Neutrophil (primary cell): ENCODE measurements at regions not wholly inside any gene's neighbourhood (a gene's known extent, or its start where the extent isn't known, plus 50 kb on each side); places are given as distances from the start of the nearest gene placed in this dataset.

Experiments used
- H3K27ac ChIP-seq: fragments of 200-600 bp; sonication (generic); 2 replicates; pipeline ENCODE4 v1.5.1; 2016; ENCODE audit warnings: mild to moderate bottlenecking, moderate library complexity
- H3K27me3 ChIP-seq: fragments of 200-600 bp; sonication (generic); 2 replicates; pipeline ENCODE4 v1.6.0; 2016; ENCODE audit warnings: mild to moderate bottlenecking
- H3K36me3 ChIP-seq: fragments of 200-600 bp; sonication (generic); 2 replicates; pipeline ENCODE4 v1.5.1; 2017
- H3K4me1 ChIP-seq, 2 experiments: fragments of 200-600 bp in 1 of 2; sonication (generic) in 1 of 2; 1 replicate in 1 of 2; 2 replicates in 1 of 2; pipeline versions ENCODE4 v1.5.1 to v1.6.1; 2013 to 2016; ENCODE audit warnings: low read depth in 1 of 2, low read length in 1 of 2, mild to moderate bottlenecking in 1 of 2, moderate library complexity in 1 of 2; ENCODE audit not compliant: control insufficient read depth in 1 of 2, insufficient read depth in 1 of 2
- H3K4me3 ChIP-seq, 2 experiments: fragments of 200-600 bp in 1 of 2; sonication (generic) in 1 of 2; 1 replicate in 1 of 2; 2 replicates in 1 of 2; pipeline ENCODE4 v1.5.1; 2013 to 2016; ENCODE audit warnings: low read depth in 1 of 2, low read length in 1 of 2, mild to moderate bottlenecking in 1 of 2, moderate library complexity in 1 of 2
- H3K9me3 ChIP-seq: fragments of 200-600 bp; sonication (generic); 2 replicates; pipeline ENCODE4 v1.5.1; 2016
- CTCF ChIP-seq: fragments of 200-600 bp; sonication (generic); IDR thresholded peaks from 2 replicates; pipeline ENCODE4 v1.5.1; 2016; ENCODE audit warnings: antibody characterized with exemption

GRCh38 chr20:7348253-7348652 lies 580.8 kb downstream of the BMP2 start:
- Histone ChIP-seq H3K36me3 (no peaks in the 10 kb centered on the region), H3K27me3 (peaks cover 16% of the 10 kb centered on the region), H3K4me3 (no peak overlapping the region), H3K4me1 (no peaks in the 10 kb centered on the region), H3K9me3 (no peaks in the 10 kb centered on the region), H3K27ac (no peak overlapping the region)
- TF ChIP-seq CTCF: no peak

- H3K27ac ChIP-seq: no peak overlapping the region
- no peaks in the 10 kb centered on the region for H3K9me3 ChIP-seq
- no peaks in the 10 kb centered on the region for H3K4me1 ChIP-seq
- no peak for TF ChIP-seq CTCF
- H3K36me3 ChIP-seq: no peaks in the 10 kb centered on the region
- no peak overlapping the region for H3K4me3 ChIP-seq
- peaks cover 16% of the 10 kb centered on the region for H3K27me3 ChIP-seq
These were observed 584.7 kb downstream of the BMP2 start for GRCh38 chr20:7352165-7352564.

- TF ChIP-seq CTCF: no peak
- no peaks in the 10 kb centered on the region for H3K36me3 ChIP-seq
- H3K9me3 ChIP-seq: no peaks in the 10 kb centered on the region
- no peak overlapping the region for H3K4me3 ChIP-seq
- peaks cover 16% of the 10 kb centered on the region for H3K27me3 ChIP-seq
- H3K4me1 ChIP-seq: no peaks in the 10 kb centered on the region
- no peak overlapping the region for H3K27ac ChIP-seq
These were observed 585.2 kb downstream of the HAO1 start for GRCh38 chr20:7355051-7355450.

- no peak for TF ChIP-seq CTCF
- H3K4me1 ChIP-seq: no peaks in the 10 kb centered on the region
- no peaks in the 10 kb centered on the region for H3K27me3 ChIP-seq
- H3K9me3 ChIP-seq: no peaks in the 10 kb centered on the region
- no peaks in the 10 kb centered on the region for H3K36me3 ChIP-seq
- no peak overlapping the region for H3K27ac ChIP-seq
- H3K4me3 ChIP-seq: no peak overlapping the region
These were observed 581.6 kb downstream of the HAO1 start for GRCh38 chr20:7358670-7359069.

GRCh38 chr20:7359739-7360138 lies 580.5 kb downstream of the HAO1 start:
- H3K36me3 ChIP-seq: no peaks in the 10 kb centered on the region
- no peaks in the 10 kb centered on the region for H3K9me3 ChIP-seq
- no peaks in the 10 kb centered on the region for H3K27me3 ChIP-seq
- no peak overlapping the region for H3K27ac ChIP-seq
- TF ChIP-seq CTCF: no peak
- no peak overlapping the region for H3K4me3 ChIP-seq
- H3K4me1 ChIP-seq: no peaks in the 10 kb centered on the region

- Histone ChIP-seq H3K27ac (no peak overlapping the region), H3K4me3 (no peak overlapping the region), H3K36me3 (no peaks in the 10 kb centered on the region), H3K4me1 (no peaks in the 10 kb centered on the region), H3K9me3 (no peaks in the 10 kb centered on the region), H3K27me3 (no peaks in the 10 kb centered on the region)
- no peak for TF ChIP-seq CTCF
These were observed 578.9 kb downstream of the HAO1 start for GRCh38 chr20:7361321-7361720.
